OCI-LY1 (cell line): ENCODE measurements at regions not wholly inside any gene's neighbourhood (a gene's known extent, or its start where the extent isn't known, plus 50 kb on each side); places are given as distances from the start of the nearest gene placed in this dataset.

Source experiments
- H2AFZ ChIP-seq: fragments of 200-600 bp; sonication (generic), shearing (Covaris generic); 2 replicates; pipeline ENCODE4 v1.6.0; 2014; ENCODE audit warnings: antibody characterized with exemption, mild to moderate bottlenecking, low read length
- H3F3A ChIP-seq: fragments of 200-600 bp; sonication (generic), shearing (Covaris generic); 2 replicates; pipeline ENCODE4 v1.6.0; 2014; ENCODE audit warnings: mild to moderate bottlenecking, antibody characterized with exemption, low read length, moderate library complexity; ENCODE audit not compliant: insufficient read depth
- H3K27ac ChIP-seq: fragments of 200-600 bp; sonication (generic); 2 replicates; pipeline ENCODE4 v1.5.1; 2014; ENCODE audit warnings: low read length, mixed run types, mild to moderate bottlenecking, low read depth; ENCODE audit not compliant: poor library complexity, severe bottlenecking
- H3K27me3 ChIP-seq: fragments of 200-600 bp; sonication (generic); 2 replicates; pipeline ENCODE4 v1.6.0; 2014; ENCODE audit warnings: antibody characterized with exemption, mild to moderate bottlenecking, low read length, moderate library complexity; ENCODE audit not compliant: insufficient read depth
- H3K36me3 ChIP-seq: fragments of 200-600 bp; sonication (generic); 2 replicates; pipeline ENCODE4 v1.6.1; 2014; ENCODE audit warnings: mild to moderate bottlenecking, antibody characterized with exemption, low read length, moderate library complexity, mixed read lengths; ENCODE audit not compliant: insufficient read depth
- H3K4me1 ChIP-seq: fragments of 200-600 bp; sonication (generic); 2 replicates; pipeline ENCODE4 v1.5.1; 2014; ENCODE audit warnings: mild to moderate bottlenecking, low read length, moderate library complexity; ENCODE audit not compliant: insufficient read depth, severe bottlenecking
- H3K4me2 ChIP-seq: fragments of 200-600 bp; sonication (generic), shearing (Covaris generic); 2 replicates; pipeline ENCODE4 v1.6.1; 2014; ENCODE audit warnings: low read length
- H3K4me3 ChIP-seq: fragments of 200-600 bp; sonication (generic); 2 replicates; pipeline ENCODE4 v1.5.1; 2014; ENCODE audit warnings: low read length, low read depth, mild to moderate bottlenecking, mixed read lengths; ENCODE audit not compliant: poor library complexity, severe bottlenecking
- H3K79me2 ChIP-seq: fragments of 200-600 bp; shearing (Covaris generic); 2 replicates; pipeline ENCODE4 v1.6.1; 2016; ENCODE audit warnings: mixed run types, low read length, mixed read lengths; ENCODE audit not compliant: insufficient read depth
- H3K9ac ChIP-seq: fragments of 200-600 bp; sonication (generic), shearing (Covaris generic); 2 replicates; pipeline ENCODE4 v1.6.1; 2014; ENCODE audit warnings: mild to moderate bottlenecking, low read length, mixed read lengths
- H3K9me2 ChIP-seq: fragments of 200-600 bp; sonication (generic), shearing (Covaris generic); 2 replicates; pipeline ENCODE4 v1.6.1; 2014; ENCODE audit warnings: low read depth, mild to moderate bottlenecking, low read length, mixed read lengths
- H3K9me3 ChIP-seq: fragments of 200-600 bp; shearing (Covaris generic); 2 replicates; pipeline ENCODE4 v1.6.1; 2014; ENCODE audit warnings: low read length, mixed read lengths
- H4K20me1 ChIP-seq: fragments of 200-600 bp; sonication (generic), shearing (Covaris generic); 2 replicates; pipeline ENCODE4 v1.6.0; 2016; ENCODE audit warnings: mild to moderate bottlenecking, low read length; ENCODE audit not compliant: insufficient read depth
- EZH2 ChIP-seq: fragments of 200-600 bp; sonication (generic), shearing (Covaris generic); IDR thresholded peaks from 2 replicates; pipeline ENCODE4 v1.8.0; 2017; ENCODE audit warnings: borderline replicate concordance, mixed run types, mild to moderate bottlenecking, antibody characterized with exemption, low read length, moderate library complexity, mixed read lengths
- TF ChIP-seq, protein P1 (sequence below): fragments of 200-600 bp; sonication (generic), shearing (Covaris generic); IDR thresholded peaks from 2 replicates; pipeline ENCODE4 v1.5.1; 2017; ENCODE audit warnings: mild to moderate bottlenecking, antibody characterized with exemption, low read length, moderate library complexity, mixed read lengths

DNA sequence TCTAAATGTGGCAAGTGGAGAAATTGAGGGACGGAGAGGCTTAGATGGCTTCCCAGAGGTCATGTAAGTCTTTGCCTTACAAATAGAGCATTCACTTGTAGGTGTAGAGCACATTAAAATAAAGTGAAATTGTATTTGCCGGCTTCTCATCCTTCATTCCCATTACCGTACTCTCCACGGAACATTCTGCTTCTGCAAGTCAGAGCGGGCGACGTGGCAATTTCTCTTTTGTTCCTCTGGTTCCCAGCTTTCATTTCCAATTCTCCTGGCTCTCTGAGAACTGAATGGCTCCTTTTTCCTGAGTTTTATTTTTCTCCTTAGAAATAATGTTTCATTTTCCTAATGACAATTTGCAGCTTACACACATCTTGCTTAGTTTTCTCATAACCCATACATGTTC, 51.3 kb upstream of the PFKP start:
- Histone ChIP-seq H3F3A (no peaks in the 10 kb centered on the region), H3K9me3 (no peaks in the 10 kb centered on the region), H3K9me2 (no peaks in the 10 kb centered on the region), H2AFZ (no peak overlapping the region), H3K4me3 (no peak overlapping the region), H3K4me1 (no peaks in the 10 kb centered on the region), H3K79me2 (no peaks in the 10 kb centered on the region), H3K27me3 (no peaks in the 10 kb centered on the region; the same call in 1 of the 2 replicates), H3K36me3 (no peaks in the 10 kb centered on the region), H3K9ac (no peak overlapping the region), H3K27ac (no peak overlapping the region), H4K20me1 (no peaks in the 10 kb centered on the region), H3K4me2 (no peak overlapping the region)
- TF ChIP-seq, protein P1, sequence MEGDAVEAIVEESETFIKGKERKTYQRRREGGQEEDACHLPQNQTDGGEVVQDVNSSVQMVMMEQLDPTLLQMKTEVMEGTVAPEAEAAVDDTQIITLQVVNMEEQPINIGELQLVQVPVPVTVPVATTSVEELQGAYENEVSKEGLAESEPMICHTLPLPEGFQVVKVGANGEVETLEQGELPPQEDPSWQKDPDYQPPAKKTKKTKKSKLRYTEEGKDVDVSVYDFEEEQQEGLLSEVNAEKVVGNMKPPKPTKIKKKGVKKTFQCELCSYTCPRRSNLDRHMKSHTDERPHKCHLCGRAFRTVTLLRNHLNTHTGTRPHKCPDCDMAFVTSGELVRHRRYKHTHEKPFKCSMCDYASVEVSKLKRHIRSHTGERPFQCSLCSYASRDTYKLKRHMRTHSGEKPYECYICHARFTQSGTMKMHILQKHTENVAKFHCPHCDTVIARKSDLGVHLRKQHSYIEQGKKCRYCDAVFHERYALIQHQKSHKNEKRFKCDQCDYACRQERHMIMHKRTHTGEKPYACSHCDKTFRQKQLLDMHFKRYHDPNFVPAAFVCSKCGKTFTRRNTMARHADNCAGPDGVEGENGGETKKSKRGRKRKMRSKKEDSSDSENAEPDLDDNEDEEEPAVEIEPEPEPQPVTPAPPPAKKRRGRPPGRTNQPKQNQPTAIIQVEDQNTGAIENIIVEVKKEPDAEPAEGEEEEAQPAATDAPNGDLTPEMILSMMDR: no peak
- no peak for TF ChIP-seq EZH2

DNA sequence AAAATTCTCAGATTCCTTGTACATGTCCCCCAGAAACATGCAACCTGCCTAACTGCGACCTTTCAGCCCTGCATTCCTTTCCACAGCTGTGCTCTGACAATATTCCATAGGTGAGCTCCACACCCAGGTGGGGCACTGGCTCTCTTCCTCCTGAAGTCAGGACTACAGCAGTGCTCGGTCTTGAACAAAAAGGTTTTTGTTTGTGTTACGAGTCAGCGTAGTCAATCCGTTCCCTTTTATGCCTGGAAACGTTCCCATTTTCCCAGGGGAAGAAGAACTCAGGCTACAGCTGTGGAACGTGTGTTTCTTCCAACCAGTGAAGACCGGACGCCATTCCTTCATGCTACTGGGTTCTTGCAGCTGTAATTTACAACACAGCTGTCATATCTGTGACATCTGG, 52.4 kb upstream of the PFKP start:
- no peaks in the 10 kb centered on the region for H3K79me2 ChIP-seq
- H3K4me1 ChIP-seq: no peaks in the 10 kb centered on the region

DNA sequence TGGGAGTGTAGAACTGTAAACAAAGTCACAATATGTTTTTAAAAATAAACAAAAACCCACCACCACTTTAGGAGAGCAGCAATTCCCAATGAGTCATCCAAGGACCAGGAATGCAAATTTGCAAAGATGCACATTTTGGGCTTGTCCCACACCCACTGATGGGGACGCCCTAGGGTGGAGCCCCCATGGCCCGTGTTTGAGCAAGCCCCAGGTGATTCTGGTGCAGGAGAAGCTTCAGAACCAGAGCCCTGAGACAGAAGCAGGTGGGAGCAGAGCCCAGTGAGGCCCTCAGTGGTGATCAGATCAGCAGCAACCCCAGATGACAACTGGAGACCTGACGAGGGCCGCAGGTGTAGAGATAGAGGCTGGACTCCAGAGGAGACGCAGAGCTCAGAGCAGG, 55.1 kb upstream of the PFKP start:
- Histone ChIP-seq H3F3A (no peaks in the 10 kb centered on the region), H3K4me2 (no peak overlapping the region), H3K36me3 (no peaks in the 10 kb centered on the region), H3K9ac (no peak overlapping the region), H4K20me1 (no peaks in the 10 kb centered on the region), H3K27me3 (peaks cover 4% of the 10 kb centered on the region), H2AFZ (no peak overlapping the region), H3K27ac (no peak overlapping the region), H3K4me1 (no peaks in the 10 kb centered on the region), H3K79me2 (no peaks in the 10 kb centered on the region), H3K9me3 (no peaks in the 10 kb centered on the region), H3K9me2 (no peaks in the 10 kb centered on the region), H3K4me3 (no peak overlapping the region)
- TF ChIP-seq EZH2: no peak
- TF ChIP-seq, protein P1: no peak

More for the DNA sequence above, 52.4 kb upstream of the PFKP start:
- H3K27me3 ChIP-seq: peaks cover 4% of the 10 kb centered on the region
- no peak overlapping the region for H3K9ac ChIP-seq
- no peak overlapping the region for H2AFZ ChIP-seq
- TF ChIP-seq, protein P1: no peak
- no peak for TF ChIP-seq EZH2
- H3K36me3 ChIP-seq: no peaks in the 10 kb centered on the region
- H3K9me3 ChIP-seq: no peaks in the 10 kb centered on the region
- H3K4me2 ChIP-seq: no peak overlapping the region
- H4K20me1 ChIP-seq: no peaks in the 10 kb centered on the region
- H3K27ac ChIP-seq: no peak overlapping the region
- no peak overlapping the region for H3K4me3 ChIP-seq
- no peaks in the 10 kb centered on the region for H3K9me2 ChIP-seq
- H3F3A ChIP-seq: no peaks in the 10 kb centered on the region
